HG03558 (cell line): ENCODE measurements at regions not wholly inside any gene's neighbourhood (a gene's known extent, or its start where the extent isn't known, plus 50 kb on each side); places are given as distances from the start of the nearest gene placed in this dataset.

Experiments used
- ATAC-seq: cut with Tn5 transposase; IDR thresholded peaks from one replicate; pipeline ENCODE4 v1.9.1; 2021; ENCODE audit warnings: moderate number of reproducible peaks; ENCODE audit not compliant: unreplicated experiment; ENCODE audit errors: extremely low read depth

GRCh38 chr11:28863422-28863821 is 755.2 kb downstream of the METTL15 start:
- no peak for ATAC-seq

GRCh38 chr11:28860893-28861292 is 752.7 kb downstream of the METTL15 start:
- no peak for ATAC-seq

GRCh38 chr11:28858076-28858475 is 749.9 kb downstream of the METTL15 start:
- ATAC-seq, result no peak

GRCh38 chr11:28849053-28849452 is 740.9 kb downstream of the METTL15 start:
- no peak for ATAC-seq

DNA sequence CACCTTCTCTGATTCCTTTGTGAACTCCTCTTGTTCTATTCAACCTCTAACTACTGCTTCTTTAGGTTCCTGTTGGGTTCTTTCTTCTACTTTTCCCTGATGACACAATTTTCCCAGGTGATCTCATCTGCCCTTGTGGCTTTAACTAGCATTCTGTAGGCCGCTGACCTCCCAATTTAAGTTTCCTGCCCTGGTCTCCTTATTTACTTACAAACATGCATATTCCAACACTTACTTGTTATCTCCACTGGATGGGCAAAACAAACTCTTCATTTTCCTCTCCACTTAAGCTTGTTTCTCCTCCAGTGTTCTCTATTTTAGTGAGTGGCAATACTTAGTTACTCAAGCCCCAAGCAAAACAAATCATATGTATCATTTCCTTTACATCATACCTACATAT is 734.5 kb downstream of the METTL15 start:
- ATAC-seq, result no peak

- no peak for ATAC-seq
Observed at GRCh38 chr11:28838741-28839140, 730.6 kb downstream of the METTL15 start.

GRCh38 chr11:28837599-28837998 is 729.4 kb downstream of the METTL15 start:
- ATAC-seq, result no peak

- ATAC-seq, result no peak
Observed at GRCh38 chr11:28836285-28837081, 728.3 kb downstream of the METTL15 start.

DNA sequence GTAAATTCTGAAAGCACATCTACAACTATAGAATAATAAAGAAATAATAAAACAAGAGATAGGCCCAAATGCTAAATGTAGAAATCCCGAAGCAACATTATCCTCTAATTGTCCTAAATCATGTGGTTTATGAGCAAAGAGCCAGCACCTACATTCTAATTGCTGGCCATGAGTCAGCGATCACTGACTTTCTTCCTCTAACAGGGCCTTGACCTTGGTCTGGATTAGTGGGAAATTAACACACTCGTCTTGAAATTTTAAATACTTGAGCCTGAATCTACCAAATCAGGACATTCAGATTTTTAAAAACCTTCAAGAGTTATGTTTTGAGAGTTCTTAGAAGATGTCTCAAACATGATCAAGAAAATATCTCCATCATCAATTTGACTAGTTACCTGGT is 727.6 kb downstream of the METTL15 start:
- no peak for ATAC-seq

DNA sequence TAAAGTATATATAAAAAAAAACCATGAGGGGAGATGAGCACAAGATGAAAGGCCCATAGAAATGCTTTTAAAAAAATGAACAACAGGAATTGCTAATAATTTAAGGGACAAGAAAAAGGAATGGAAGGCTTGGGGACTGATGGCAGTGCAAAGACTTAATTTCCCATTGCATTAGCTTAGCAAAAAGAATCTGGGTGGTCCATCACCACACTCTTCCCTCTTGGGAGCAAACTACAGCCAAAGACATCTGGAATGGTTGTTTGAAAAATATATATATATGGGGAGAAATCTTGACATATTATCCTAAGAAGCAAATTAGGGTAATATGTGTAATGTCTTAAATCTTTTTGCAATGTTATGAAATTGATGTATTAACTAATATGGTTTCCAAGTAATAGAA is 727.1 kb downstream of the METTL15 start:
- ATAC-seq, result no peak

DNA sequence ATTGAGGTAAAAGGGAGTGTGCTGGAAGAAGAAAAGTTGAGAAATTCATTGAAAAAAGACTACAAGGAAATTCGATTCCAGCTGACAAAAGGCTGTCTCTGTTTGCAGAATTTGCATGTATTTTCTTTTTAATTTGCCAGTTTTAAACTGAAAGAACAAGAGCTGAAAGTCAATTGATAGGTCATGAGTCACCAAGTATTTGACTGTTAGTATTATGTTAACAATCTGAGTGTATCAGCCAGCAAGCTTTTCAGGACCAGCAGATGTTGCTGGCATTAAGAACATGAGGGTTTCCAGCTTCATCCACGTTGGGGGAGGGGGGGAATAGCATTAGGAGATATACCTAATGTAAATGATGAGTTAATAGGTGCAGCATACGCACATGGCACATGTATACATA is 726.7 kb downstream of the METTL15 start:
- ATAC-seq, result no peak

GRCh38 chr11:28833670-28834069 is 725.5 kb downstream of the METTL15 start:
- no peak for ATAC-seq

- no peak for ATAC-seq
Observed at GRCh38 chr11:28833169-28833568, 725.0 kb downstream of the METTL15 start.

- ATAC-seq, result no peak
Observed at GRCh38 chr11:28826807-28827206, 718.6 kb downstream of the METTL15 start.

DNA sequence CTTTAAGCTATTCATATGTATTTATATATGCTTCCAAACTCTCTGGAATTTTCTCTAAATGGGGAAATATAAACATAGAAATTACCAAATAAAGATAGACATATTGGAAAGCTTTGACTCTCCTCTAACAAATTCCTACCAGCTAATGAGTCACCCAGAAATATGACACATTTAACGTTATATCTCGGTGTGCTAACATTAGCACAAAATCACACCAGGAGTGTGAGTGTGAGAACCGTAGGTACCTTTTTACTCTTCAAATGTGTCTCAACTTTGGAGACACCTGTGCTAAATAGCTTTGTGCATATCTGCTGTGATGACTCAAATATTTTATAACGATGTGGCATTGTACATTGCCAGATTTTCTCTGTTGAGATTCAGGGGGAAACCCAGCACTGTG is 714.4 kb downstream of the METTL15 start:
- no peak for ATAC-seq

- no peak for ATAC-seq
Observed at GRCh38 chr11:28820296-28820989, 712.3 kb downstream of the METTL15 start.

DNA sequence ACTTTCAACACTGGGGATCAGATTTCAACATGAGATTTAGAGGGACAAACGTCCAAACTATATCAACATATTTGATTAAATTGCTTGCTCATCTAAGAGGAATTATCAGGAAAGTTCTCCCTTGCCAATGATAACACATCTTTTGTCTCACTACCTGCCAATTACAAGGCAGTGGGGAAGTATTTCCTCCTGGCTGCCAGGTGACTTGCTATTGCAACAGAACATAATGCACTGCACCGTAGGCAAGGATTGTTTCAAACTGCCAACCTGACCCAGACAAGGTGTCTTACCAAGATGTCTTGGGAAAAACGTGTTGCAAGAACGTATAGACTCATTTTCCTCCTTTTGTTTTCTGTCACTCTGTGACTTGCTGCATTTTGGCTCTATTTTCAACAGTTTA is 711.6 kb downstream of the METTL15 start:
- no peak for ATAC-seq

DNA sequence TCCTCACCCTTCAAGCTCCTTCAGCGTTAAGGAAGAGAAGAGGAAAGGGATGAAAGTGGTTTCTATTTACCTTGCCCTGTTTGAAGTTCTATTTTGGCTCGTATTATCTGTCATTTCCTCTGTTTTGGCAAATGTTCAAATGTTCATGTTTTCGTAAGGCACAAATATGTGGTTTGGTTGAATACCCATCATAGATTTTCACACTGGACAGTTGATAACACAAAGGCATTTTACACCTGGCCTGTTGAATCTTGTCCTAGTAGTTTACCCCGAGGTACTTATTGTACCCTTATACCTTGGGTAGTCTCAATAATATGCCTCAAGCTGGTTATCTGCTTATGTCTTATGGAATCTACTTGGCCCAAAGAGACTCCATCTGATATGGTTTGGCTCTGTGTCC is 706.9 kb downstream of the METTL15 start:
- no peak for ATAC-seq

GRCh38 chr11:28808771-28809170 is 700.6 kb downstream of the METTL15 start:
- ATAC-seq, result no peak

- no peak for ATAC-seq
Observed at GRCh38 chr11:28799316-28799715, 691.1 kb downstream of the METTL15 start.

GRCh38 chr11:28798286-28798685 is 690.1 kb downstream of the METTL15 start:
- ATAC-seq, result no peak

DNA sequence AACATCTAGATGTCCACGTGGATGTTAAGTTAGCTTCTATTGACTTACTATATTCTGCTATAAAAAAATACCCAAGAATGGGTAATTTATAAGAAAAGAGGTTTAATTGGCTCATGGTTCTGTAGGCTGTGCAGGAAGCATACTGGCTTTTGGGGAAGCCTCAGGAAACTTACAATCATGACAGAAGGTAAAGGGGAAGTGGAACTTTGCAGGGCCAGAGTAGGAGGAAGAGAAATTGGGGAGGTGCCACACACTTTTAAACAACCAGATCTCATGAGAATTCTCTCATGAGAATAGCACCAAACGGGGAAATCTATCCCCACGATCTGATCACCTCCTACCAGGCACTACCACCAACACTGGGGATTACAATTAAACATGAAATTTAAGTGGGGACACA is 689.3 kb downstream of the METTL15 start:
- ATAC-seq, result no peak
